Epithelial cell of proximal tubule (primary cell): ENCODE measurements at regions not wholly inside any gene's neighbourhood (a gene's known extent, or its start where the extent isn't known, plus 50 kb on each side); places are given as distances from the start of the nearest gene placed in this dataset.

Source experiments
- DNase-seq: peaks from one replicate; pipeline ENCODE4 v3.0.0-alpha.2; 2011; ENCODE audit warnings: low read depth
- H3K4me3 ChIP-seq: 2 replicates; pipeline ENCODE4 v1.5.1; 2011; ENCODE audit warnings: low read depth, mild to moderate bottlenecking, low read length
- TF ChIP-seq, protein P1 (sequence below): conservative IDR thresholded peaks from 2 replicates; pipeline ENCODE4 v1.5.1; 2012; ENCODE audit warnings: low read depth, mild to moderate bottlenecking, low read length

DNA sequence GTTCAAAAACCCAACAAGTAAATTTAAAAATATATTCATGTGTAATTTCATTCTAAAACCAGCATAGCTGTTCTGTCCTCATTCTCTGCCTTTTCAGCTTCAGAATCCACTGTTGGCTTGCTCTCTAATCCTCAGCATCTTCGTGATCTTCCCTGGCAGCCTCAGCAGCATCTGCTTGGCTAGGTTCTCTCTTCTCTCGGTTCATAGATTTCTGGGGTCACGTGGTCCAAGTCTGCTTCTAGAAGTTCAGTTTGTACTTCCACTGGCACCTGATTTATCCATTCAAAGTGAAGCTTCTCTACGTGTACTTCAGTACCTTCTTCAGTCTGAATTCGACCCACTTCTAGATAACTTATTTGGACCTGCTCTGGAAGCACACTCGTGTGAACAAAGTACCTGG lies 245.7 kb downstream of the EPM2A start:
- DNase-seq, result no peak
- TF ChIP-seq, protein P1, sequence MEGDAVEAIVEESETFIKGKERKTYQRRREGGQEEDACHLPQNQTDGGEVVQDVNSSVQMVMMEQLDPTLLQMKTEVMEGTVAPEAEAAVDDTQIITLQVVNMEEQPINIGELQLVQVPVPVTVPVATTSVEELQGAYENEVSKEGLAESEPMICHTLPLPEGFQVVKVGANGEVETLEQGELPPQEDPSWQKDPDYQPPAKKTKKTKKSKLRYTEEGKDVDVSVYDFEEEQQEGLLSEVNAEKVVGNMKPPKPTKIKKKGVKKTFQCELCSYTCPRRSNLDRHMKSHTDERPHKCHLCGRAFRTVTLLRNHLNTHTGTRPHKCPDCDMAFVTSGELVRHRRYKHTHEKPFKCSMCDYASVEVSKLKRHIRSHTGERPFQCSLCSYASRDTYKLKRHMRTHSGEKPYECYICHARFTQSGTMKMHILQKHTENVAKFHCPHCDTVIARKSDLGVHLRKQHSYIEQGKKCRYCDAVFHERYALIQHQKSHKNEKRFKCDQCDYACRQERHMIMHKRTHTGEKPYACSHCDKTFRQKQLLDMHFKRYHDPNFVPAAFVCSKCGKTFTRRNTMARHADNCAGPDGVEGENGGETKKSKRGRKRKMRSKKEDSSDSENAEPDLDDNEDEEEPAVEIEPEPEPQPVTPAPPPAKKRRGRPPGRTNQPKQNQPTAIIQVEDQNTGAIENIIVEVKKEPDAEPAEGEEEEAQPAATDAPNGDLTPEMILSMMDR, result no peak
- no peak overlapping the region for H3K4me3 ChIP-seq

DNA sequence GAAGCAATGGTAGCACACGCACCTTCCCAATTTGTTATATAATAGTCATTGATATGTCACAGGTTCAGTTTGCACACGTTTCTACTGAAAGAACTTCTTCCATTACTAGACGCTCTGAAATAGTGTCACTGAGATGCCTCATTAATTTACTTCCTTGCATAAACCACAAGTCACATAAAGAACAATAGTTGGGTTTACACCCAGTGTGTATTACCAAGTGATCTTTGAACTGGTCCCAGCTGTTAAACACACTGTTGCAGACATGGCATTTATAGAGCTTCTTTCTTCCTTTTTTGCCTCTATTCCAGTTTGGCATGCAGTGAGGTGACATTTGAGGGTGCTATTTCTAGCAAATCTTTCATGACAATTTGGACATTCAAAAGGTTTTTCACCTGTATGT lies 245.3 kb downstream of the EPM2A start:
- no peak for DNase-seq
- TF ChIP-seq, protein P1, result no peak
- H3K4me3 ChIP-seq, result no peak overlapping the region

DNA sequence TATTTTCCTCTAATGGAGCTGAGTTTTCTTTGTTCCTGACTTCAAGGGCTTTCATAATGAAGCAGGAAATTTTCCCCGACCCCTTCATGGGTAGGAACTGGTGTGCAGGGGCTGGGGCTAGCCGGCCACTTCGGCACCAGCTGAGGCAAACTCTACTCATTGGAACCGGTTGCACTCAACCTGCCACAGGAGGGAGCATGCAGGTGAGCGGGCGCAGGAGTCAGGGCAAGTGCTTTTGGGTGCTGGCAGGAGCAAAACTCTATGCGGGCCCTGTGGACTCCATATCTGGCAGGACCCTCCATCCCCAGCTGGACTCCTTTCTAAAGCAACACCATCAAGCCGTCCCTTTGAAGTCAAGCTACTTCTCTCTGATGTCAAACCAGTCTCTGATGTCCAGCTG lies 244.2 kb downstream of the EPM2A start:
- H3K4me3 ChIP-seq, result no peak overlapping the region
- TF ChIP-seq, protein P1, result no peak
- no peak for DNase-seq

DNA sequence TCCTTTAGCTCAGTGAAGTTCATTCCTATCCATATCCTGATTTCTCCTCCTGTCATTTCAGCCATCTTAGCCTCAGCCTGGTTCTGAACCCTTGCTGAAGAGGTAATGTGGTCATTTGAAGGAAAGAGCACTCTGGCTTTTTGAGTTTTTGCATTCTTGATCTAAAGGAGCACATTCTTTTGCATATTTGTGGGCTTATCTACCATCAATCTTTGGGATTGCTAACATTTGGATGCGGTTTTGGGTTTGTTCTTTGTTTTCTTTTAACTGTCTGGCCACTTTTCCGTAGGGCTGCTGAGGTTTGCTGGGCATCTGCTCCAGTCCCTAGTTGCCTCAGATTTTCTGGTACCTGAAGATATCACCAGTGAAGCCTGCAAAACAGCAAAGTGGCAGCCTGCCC lies 238.3 kb downstream of the EPM2A start:
- DNase-seq, result no peak
- TF ChIP-seq, protein P1, result no peak
- no peak overlapping the region for H3K4me3 ChIP-seq

DNA sequence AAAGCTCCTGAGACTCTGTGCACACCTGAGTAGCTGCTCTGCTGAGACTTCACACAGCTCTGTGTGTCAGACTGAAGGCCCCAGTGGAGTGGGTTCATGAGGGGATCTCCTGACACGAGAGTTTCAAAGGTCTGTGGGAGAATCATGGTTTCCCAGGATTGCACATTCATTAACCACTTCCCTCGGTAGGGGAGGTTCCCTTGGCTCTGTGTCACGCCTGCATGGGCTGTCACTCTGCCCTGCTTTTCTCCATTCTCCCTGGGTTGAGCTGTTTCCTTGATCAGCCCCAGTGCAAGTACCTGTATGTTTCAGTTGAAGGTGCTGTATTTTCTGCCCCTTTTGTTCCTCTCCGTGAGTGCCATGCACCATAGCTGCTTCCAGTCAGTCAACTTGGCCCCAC lies 236.9 kb downstream of the EPM2A start:
- H3K4me3 ChIP-seq, result no peak overlapping the region
- TF ChIP-seq, protein P1, result no peak
- no peak for DNase-seq

DNA sequence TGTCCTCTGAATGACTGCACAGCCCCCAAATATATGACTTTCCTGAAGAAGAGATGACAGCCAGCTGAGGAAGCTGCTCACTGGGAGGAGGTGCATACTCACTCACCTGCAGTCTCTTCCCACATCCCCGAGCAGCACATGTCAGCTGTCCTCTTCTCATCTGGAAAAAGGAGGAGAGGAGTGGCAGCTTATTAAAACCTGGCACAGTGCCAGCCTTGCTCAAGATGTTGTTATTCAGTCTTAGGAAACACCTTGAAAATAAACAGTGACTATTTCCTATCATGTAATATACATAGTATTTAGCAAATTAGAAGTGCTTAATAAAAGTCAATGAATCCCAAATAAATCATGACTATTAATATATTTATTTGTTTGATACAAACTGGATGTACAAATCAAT lies 232.9 kb downstream of the EPM2A start:
- DNase-seq, result no peak
- no peak overlapping the region for H3K4me3 ChIP-seq
- TF ChIP-seq, protein P1, result no peak

DNA sequence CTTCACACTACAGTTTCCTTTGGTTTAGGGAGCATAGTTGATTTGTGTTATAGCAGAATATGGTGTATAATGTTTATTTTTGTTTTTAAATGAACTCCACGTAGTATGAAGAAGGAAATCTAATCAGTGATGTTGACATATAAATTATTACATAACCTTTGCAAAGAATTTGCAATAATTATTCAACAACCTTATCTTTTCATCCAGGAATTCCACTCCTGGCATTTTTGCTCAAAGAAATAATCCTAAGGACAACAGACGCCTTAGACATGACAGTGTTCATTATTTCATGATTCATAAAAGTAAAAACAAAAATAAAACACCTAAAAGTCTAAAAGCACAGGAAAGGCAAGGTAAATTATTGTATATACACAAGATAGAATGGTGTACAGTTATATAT lies 229.2 kb downstream of the EPM2A start:
- TF ChIP-seq, protein P1, result no peak
- H3K4me3 ChIP-seq, result no peak overlapping the region
- no peak for DNase-seq
